Stimulated activated CD4-positive, alpha-beta T cell treated with anti-CD3 and anti-CD28 coated beads, Interleukin-2, amount 100 ng/mL, for 4 hours (primary cell): ENCODE measurements at regions not wholly inside any gene's neighbourhood (a gene's known extent, or its start where the extent isn't known, plus 50 kb on each side); places are given as distances from the start of the nearest gene placed in this dataset.
"Not testable (repeated sequence)": the region's sequence is repeated elsewhere in the genome, so short reads cannot be mapped to it uniquely, and the experiment has no call there.

Source experiments
- DNase-seq: peaks from one replicate; pipeline ENCODE4 v3.0.0-alpha.2; 2020; ENCODE audit warnings: low read depth

DNA sequence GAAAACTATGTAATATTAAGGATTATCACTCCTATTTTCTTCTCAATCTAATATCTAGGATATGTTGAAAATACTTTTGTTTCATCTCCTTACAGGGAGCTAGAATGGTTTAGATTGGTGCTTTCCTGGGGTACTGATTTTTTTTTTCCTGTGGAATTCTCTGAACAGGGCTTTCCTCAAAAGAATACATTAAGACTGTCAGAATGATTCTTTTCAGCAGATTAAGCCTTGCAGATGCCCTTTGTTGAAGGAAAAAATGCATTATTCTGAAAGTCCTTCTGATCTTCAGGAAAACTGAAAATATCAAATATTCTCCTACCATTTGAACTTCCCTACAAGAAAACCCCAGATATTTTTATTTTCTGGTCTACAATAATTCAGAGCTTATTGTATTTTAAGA lies 178.9 kb downstream of the SOX4 start:
- no peak for DNase-seq

DNA sequence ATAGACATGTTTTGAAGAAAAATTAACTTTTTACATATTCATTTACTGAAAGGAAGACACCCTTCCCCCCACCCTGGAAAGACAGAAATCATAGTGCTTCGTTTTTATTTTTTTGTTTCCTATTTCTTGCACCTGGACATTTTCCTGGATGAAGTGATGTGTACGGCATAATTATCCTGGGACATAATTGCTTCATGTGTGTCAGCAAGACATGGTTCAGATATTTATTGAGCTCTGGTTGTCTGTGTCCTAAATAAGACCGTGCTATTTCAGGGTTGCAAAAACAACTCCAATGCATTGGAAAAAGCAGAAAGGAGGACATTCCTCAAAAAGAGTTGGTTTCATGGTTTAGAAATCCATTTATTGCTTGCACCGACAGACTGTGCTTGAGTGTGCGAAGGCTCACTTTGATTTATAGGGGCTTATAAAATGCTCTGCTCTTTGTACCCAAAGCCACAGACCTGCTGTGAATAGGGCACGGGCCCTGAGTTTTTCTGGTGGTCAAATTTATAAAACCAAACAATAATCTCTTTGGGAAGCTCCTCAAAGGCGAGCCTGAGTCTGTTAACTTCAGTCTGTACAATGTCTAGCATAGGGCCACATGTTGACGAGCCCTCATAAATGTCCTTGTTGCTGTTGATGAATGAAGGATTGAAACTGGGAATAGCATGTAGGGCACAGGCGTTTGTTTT lies 179.5 kb downstream of the SOX4 start:
- DNase-seq: no peak

DNA sequence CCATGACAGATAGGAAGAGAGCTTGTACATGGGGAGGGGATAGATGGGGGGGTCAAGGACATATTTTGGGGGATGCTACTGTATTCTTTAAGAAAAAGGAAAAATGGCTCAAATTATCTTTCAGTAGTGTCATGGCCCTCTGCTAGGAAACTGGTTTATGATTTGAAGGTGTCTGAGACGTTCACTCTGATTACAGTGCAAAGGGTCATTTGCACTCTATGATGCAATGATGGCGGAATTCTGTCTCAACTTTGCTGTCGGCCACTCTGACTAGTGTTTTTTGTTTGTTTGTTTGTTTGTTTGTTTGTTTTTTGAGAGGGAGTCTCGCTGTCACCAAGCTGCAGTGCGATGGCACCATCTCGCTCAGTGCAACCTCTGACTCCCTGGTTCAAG lies 180.0 kb downstream of the SOX4 start:
- DNase-seq: no peak

DNA sequence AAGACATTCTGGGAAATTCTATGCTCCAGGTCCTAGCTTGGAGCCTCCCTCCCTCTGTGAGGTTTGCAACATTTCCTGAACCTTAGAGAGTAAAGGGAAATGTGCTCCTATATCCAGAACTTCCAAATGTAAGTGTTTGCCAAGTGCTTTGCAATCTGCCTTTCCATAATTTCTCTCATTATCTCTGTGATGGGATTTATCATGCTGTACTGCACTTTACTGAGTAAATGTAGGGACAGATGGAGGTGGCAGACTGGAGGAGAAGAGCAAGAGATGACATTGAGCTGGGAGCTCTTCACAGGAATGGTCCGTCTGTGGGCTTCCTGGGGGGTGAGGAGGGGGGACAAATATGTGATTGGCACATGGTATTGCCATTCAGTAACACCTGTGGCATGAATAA lies 184.3 kb downstream of the SOX4 start:
- DNase-seq: no peak

DNA sequence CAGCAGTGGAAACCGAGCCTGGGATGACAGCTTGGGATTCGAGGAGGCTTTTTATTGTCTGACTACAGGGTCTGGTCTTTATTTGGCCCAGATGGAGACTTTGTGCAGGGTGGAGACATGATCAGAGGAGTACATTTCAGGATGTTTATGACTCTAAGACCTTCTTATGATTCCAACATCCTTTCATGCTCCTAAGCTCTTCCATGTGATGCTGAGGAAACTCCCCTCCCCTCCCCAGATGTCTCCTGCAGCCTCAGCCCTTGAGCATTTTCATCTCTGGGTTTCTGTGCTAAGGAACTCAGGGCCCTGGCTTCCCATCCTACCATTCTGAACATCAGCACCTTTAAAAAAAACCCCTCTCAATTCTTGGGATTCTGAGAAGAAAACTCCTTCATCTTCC lies 186.6 kb downstream of the SOX4 start:
- DNase-seq: no peak

DNA sequence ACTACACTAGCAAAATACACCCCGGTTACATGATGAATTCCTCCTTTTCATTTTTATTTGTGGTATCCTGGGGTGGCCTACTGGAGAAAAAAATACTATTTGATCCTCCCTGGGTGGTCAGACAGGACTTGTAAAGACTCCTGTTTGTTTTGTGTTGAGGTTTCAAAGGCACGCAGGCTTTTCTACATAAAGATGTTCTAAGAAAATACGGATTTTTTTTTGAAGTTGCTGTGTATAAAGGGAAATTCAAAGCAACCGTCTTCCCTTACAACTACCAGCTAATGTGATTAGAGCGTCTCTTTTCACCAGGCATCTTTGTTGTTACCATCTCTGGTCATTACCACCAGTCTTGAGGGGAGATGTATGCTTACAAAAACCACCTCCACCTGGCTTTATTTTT lies 187.1 kb downstream of the SOX4 start:
- DNase-seq: no peak

DNA sequence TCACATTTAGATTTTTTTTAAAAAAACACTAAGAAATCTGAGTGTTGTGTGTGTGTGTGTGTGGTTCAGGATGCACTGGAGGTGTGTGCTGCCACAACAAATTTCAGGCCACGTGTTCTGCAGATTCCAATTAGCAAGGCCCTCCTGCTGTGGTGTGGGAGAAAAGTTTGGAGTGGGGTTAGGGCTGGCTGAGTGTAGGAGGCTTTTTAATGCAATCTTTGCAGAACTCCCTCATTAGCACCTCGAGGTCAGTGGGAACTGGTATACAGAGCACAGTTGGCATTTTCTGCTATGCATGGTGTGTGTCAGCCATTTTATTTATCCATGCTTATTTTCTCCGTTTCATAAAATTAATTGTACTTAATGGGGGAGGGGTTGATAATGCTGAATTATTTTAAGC lies 187.6 kb downstream of the SOX4 start:
- no peak for DNase-seq

DNA sequence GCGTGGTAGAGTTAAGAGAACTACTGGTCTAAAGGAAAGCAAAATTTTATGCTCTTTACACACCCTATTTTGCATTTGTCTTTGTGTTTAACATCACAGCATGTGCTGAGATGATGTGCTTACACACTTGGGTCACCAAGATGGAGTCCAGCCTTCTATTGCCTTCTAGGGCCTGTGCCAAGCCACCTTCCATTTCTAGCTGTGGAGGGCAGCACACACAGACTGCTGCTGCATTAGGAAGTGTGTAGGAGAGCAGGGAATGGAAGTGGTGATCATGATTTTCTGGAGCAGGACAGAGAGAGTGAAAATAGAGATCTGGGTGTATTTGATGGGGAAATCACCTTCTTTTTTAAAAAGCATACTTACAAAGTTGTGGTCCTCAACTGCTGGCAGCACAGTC lies 191.6 kb downstream of the SOX4 start:
- DNase-seq: no peak

DNA sequence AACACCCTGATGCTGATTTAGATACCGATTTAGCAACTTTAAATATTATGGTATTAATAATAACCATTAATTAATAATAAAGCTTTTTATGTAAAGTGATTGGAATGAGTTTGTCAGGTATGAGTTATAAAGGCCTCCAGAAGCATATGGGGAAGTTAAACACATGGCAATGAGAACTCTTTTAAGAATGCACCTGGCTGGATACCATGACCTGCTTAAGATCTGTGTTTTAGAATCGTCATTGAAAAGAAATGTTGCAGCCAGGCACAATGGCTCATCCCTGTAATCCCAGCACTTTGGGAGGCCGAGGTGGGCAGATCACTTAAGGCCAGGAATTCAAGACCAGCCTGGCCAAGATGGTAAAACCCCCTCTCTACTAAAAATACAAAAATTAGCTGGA lies 197.5 kb downstream of the SOX4 start:
- DNase-seq: no peak

DNA sequence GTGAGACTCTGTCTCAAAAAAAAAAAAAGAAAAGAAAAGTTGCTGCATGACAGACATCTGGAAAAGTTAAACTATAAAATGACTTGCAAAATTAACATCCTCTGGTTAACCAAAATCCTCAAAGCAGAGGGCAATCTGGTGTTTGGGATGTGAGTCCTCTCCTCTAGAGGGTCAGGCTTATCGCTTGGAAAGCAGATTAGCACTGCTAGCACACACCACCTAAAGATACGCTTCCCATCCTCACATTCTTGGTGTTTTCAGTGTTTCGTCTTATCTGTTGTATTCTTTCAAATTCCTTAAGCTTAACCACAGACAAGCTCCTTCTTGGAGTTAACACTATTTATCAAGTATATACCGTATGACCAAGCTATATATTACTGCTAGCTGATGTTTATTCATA lies 198.0 kb downstream of the SOX4 start:
- no peak for DNase-seq

DNA sequence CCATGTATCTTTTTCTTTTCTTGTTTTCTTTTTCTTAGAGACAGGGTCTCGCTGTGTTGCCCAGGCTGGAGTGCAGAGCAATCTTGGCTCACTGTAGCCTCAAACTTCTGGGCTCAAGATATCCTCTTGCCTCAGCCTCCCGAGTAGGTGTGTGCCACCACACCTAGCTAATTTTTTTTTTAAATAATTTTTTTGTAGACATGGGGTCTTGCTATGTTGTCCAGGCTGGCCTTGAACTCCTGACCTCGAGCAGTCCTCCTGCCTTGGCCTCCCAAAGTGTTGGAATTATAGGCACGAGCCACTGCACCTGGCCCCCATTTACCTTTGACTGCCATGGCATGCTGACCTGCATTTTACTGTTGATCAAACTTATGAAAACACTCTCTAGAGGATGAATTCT lies 198.6 kb downstream of the SOX4 start:
- DNase-seq: no peak

DNA sequence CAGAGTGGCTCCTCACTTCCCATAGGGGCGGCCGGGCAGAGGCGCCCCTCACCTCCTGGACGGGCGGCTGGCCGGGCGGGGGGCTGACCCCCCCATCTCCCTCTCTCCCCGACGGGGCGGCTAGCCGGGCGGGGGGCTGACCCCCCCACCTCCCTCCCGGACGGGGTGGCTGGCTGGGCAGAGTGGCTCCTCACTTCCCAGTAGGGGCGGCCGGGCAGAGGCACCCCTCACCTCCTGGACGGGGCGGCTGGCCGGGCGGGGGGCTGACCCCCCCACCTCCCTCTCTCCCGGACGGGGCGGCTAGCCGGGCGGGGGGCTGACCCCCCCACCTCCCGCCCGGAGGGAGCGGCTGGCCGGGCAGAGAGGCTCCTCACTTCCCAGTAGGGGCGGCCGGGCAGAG lies 203.4 kb downstream of the SOX4 start:
- not testable (repeated sequence) for DNase-seq

DNA sequence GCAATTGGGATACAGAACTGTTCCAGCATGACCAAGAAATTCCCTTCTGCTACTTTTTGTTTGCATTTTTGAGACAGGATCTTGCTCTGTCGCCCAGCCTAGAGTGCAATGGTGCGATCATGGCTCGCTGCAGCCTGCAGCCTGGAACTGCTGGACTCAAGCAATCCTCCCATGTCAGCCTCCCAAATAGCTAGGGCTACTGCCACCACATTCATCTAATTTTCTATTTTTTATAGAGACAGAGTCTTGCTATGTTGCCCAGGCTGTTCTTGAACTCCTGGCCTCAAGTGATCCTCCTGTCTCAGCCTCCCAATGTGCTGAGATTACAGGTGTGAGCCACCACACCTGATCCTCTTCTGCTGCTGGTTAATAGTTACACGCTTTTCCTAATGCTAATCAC lies 204.9 kb downstream of the SOX4 start:
- no peak for DNase-seq

DNA sequence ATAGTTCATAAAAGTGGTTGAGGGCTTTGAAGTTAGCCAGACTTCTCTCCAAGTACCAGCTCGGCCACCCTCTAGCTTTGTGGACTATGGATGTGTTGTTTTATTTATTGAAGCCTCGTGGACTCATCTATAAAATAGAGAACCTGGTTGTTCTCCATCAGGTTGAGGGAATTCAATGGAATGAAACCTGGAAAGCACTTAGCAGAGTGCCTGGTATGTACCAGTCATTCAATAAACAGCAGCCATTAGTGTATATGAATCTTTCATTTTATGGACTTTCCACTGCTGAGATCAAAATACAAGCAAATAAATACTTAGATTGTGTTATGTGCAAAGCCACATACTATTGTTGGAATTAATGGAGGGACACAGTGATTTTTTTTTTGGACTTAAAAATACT lies 206.8 kb downstream of the SOX4 start:
- DNase-seq: no peak

DNA sequence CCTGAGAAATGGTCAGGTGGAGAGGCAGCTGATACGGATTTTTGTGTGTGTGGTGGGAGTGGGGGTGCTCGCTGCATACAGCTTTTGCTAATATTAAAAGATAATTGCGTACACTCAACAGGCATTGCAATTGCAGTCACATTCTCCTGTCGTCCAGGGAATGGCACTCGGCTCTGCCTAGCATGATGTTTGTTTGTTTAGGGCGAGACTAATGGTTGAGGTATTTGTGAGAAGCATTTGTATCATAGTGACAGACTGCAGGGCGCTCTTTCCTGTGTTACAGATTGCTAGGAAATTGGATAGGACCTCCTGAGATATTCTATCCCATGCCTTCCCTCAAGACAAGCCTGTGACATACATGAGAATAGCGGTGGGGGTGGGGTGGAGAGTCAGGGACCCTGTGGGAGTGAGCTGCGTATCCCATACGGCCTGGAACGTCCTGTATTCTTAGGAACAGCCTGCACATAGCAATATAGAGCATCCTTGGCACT lies 207.4 kb downstream of the SOX4 start:
- no peak for DNase-seq

DNA sequence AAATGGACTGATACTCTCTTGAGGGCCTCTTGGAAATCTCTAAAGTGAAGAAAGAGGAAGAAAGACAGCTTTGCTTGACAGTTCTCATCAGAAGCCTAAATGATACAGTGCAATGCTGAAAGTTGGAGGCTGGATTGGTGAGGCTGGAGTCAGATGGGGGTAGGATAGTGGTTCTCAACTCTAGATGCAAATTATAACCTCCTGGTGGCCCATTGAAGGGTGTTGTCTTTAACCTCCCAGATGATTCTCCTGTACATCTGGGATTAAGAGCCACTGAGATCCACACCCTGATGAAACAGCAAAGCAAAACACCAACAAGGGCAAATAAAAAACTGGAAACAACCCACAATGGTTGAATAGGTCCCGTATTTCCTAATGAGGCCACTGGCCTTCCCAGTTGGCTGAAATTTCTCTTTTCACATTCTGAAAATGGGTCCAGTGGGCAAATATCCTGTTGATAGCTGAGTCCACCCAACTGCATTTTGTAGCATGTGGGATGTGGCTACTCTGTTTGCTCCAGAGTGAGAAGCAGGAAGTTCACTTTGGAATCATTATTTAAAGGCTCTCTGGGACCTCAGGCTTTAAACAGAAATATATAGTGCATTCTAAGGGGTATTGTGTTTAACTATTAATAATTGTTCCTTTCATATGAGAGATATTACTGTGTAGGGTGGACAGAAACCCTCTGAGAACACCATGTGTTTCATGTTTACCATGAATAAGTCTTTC lies 208.1 kb downstream of the SOX4 start:
- no peak for DNase-seq

DNA sequence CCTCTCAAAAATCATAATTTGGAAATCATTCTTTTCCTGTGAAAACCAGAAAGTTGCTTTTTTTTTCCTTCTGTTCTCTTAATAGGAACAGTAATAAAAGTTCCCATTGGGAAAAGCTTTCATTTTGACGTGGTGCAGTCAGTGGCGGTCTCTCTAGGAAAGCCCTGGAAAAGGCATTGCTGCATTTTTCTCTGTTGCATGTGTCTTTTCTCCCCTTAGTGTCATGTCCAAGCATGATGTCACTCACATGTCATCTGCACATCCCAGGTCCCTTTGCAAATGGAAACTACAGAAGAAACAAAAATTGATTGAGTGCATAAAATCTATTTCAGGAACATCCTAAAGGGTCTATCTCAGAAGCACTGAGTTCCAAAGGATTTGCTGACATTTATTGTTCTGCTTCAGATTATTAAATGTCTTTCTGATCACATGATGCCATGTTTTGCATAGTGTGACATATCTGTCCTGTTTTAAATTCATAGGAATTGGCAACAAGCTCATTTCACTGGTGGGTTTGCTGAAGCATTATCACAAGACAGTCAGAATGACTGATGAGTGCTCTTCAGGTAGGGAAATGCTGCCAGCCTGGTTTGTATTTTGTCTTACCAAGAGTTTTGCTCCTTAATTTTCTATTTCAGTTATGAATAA lies 208.7 kb downstream of the SOX4 start:
- DNase-seq: no peak

DNA sequence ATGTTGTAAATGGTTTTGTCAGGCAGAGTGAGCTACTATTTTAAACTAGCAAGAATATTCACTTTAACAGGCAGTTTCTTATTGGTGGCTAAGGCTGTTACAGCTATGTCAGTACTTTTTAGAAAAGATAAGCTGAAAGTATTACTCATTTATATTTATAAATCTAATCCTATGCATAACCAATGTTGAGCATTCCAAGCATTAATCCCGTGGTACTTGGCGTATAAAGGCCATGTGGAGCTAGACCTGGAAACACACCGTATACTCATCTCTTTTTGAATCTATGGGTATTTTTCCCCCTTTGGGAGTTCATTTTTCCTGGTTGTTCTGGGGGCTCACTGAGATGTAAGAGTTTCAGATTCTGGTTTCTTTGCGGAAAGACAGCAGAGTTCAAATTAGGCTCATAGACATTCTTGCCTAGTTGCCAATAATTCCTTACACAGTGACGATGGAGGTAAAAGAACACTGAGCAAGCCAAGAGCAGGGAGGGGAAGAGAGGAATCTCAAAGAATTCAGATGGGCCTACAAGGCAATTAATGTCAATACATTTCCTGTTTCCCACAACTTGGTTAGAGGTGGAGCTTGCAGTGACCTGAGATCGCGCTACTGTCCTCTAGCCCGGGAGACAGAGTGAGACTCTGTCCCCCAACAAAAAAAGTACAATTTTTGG lies 211.5 kb downstream of the SOX4 start:
- no peak for DNase-seq

DNA sequence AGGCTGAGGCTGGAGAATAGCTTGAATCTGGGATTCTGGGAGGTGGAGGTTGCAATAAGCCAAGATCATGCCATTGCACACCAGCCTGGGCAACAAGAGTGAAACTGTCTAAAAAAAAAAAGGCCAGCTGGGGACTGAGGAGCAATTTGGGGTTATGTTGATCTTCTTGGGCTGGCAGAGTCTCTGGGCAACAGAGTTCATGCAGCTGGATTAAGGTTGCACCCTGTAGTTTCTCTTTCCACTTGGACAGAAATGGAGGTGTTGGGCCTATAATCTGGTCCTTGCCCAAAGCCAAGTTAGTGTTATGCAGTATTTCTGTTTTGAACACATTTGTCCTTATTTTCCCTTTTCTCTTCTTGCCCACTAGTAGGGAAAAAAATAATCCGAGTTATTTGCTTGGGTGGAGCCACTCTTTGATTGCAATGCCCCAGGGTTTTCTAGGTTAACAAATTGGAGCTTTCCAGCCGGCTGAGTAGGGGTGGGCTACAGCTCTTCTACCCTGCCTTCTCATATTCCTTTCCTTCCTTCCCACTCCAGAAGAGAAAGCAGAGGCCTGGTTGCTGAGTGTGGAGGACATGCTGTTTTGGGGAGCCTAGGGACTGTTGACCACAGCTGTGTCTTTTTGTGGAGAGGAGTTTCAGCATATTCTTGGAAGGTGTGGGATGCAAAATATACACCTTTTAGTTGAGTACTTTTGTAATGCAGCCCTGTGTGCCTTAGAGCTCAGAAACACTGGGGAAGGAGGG lies 213.9 kb downstream of the SOX4 start:
- no peak for DNase-seq

DNA sequence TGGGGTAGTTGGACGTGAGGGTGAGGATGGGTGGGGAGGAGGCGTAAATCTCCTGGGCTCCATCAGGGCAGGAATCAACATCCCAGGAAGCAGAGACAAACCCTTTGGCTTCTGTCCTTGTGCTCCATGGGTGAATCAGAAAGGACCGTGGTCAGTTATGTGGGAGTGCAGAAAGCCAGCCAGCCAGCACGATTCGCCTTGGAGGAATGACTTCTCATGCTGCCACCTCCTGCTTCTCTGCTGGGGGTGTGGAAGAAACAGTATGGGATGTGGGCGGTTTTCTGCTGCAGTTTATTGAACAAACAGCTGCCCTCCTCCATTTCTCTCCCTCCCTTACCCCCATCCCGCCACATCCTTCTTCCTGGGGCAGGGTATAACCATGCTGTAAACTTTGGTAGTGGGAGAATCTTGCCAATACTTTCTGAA lies 214.5 kb downstream of the SOX4 start:
- DNase-seq: no peak

DNA sequence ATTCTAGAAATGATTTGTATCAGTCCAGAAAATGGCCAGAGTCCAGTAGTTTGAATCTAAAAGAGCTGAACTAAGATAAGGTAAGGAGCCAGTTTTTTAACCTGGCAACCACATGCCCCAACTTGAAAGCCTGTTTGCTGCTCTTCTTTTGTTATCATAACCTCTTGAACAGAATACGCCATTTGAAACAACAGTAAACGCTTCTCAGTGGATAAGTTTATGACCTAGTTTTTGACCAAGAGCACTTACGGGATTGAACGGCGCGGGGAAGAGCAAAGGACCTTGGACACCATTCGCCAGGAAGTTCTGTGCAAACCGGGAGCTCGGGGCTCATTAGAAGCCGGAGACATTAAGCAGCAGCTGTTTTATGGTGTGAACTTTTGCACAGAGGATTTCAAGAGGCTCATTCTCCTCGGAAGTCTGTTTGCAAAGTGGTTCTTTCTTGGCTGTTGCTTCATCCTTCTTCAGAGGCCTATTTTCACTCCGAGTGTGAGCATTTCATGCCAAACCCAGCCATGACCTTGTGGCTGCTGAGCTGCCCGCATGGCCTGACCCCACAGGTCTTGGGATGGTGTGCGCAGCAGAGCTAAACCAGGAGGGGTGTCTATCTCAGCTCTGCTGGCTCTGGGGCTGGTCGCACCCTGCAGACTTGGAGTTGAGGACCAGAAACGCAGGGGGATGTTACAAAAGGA lies 215.1 kb downstream of the SOX4 start:
- DNase-seq: no peak
